Lung microvascular endothelial cell (primary cell): ENCODE measurements at regions not wholly inside any gene's neighbourhood (a gene's known extent, or its start where the extent isn't known, plus 50 kb on each side); places are given as distances from the start of the nearest gene placed in this dataset.

Source experiments
- DNase-seq, 2 donors: peaks; one replicate each; pipeline versions ENCODE4 v3.0.0 to v3.0.0-alpha.2; 2010; ENCODE audit warnings: low read depth in 2 of 2

DNA sequence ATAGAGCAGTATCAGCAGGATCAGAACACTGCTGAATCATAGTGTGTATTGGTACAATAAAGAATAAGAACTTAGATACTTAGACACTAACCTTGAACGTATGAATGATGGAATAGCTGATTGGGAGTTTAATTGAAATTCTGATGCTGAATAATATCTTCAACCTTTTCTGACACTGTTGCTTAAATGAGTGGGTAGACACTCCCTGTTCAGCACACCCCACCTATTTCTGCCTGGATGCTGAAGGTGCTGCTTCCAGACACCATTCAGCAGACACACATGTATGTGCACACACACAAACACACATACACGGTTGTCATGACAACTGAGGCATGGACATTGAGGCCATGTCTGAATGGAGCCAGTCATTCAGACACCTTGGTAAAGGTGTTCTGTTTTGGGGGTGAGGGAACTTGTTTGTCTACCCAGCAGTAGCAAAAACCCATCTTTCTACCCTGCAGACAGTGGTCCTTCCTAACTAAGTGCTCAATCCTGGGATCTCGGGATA is 54.3 kb downstream of the TMEM215 start:
- no peak for DNase-seq

DNA sequence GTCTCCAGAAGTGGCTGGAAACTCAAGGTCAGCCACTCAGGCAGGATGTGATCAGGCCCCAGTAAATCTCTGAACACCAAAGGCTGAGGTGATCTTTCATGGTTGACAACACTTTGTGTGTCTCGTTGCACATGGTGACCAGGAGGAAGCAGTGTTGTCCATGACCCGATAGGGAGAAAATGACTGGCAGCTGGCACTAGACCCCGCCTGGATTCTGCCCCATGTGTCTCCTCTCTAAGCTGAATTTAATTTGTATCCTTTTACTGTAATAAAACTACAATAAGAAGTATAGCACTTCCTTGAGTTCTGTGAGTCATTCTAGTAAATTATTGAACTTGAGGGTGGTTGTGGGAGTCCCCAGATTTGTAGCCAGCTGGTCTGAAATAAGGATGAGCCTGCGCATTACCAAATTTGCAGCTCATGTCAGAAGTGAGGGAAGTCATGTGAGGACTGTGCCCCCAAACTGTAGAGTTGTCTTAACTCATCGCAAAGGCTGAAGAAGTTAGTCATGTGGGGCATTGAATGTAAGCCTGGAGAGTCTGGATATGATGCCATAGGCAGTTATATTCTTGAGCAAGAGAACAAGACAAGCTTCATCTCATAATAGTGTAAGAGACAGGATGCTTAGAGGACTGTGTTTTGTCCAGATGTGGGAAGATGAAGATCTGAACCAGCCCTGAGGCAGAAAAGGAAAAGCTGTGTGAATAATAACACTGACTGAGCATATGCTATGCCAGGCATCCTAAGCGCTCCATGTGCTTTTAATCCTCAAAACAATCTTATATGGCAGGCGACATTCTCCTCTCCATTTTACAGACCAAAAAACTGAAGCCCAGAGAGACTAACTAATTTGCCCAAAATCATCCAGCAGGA is 55.9 kb downstream of the TMEM215 start:
- DNase-seq = no peak

DNA sequence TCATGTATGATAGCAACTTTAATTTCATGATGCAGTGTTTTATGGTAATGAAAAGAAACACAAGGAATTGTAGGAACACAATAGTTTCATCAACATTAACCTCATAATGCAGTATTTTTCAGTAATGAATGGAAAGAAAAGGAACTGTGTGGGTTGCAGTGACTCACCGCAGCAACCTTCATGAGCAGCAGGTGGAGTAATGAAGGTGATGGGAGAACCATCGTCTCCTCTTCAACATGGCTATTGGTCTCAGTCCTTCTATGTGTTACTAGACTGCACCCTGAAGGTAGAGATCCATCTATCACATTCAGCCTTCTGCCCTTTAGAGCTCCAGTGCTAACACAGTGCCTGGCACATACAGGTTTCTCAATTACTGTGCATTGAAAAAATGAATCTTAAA is 58.0 kb downstream of the TMEM215 start:
- no peak for DNase-seq

DNA sequence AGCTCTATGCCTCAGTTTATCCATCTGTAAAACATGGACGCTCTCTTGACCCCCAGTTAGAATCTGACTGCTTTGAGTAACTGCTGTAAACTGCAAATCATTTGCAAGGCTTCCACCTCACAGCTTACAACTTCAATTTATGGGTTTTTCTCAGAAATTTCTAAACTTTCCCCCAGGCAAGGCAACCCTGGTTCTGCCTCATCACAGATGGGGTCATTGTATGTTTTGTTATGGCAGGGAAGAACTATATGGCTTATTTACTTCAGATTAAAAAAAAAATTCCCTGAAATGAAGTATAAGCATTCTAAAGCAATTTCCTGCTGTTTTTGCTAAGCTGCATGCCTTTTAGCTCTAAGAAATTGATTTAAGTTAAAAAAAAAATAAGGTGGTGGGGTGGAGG is 60.0 kb downstream of the TMEM215 start:
- no peak for DNase-seq

- DNase-seq = no peak
Measured at GRCh38 chr9:32844259-32844658, 60.9 kb downstream of the TMEM215 start.

DNA sequence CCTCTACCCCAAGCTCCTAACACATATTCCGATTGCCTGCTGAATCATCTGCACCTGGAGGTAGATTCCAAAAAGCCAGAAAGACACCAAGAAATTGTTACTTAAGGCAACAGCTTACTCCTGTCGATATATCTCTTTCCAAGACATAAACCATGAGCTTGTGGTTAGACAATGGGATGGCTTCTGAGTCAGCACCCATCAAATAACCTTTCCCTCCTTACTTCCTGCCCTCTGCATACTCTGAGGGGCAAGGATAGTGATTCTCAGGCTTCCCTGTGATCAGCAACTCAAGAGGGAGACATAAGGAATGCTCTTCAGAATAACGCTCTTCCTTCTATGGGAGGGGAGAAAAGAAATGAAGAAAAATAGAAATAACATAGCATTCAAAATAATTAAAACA is 70.9 kb downstream of the TMEM215 start:
- no peak for DNase-seq

- no peak for DNase-seq
Measured at GRCh38 chr9:32855752-32856151, 72.4 kb downstream of the TMEM215 start.

GRCh38 chr9:32863291-32863690 is 80.0 kb downstream of the TMEM215 start:
- DNase-seq = no peak

- no peak for DNase-seq
Measured at GRCh38 chr9:32864971-32865370, 81.6 kb downstream of the TMEM215 start.

DNA sequence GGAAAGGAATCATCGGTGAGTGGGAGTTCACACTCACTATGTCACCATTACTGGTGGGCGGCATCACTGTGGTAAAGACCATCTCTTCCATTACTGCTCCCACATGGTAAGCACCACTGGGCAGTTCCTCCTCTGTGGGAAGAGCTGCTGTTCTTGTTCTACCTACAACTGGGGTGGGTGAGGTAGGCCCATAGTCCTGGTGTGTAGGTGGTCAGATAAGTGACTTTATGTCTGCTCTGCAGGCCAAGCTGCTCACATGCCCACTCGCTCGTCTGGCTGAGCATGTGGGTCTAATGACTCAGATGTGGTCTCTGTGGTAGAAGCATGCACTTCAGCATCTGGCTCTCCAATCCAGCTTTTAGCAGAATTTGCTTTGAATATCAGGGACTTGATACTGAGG is 82.9 kb downstream of the TMEM215 start:
- no peak for DNase-seq

DNA sequence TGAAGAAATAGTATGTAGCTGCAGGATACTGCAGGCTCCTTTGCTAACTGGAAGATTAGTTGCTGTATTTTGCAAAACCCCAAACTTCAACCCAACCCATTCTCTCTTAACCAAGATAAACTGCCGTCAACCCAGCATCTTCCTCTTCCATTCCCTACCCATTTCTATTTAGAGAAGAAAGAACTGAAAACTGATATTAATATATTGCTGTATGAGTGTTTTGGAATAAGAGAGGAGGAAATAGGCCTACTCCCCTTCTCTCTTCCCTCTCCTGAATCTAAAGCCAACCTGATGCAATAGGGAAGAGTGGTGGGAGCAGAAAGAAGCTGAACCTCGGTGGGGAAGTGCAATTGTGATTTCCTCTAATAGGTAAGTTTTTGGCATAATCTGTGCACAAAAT is 83.7 kb downstream of the TMEM215 start:
- no peak for DNase-seq

DNA sequence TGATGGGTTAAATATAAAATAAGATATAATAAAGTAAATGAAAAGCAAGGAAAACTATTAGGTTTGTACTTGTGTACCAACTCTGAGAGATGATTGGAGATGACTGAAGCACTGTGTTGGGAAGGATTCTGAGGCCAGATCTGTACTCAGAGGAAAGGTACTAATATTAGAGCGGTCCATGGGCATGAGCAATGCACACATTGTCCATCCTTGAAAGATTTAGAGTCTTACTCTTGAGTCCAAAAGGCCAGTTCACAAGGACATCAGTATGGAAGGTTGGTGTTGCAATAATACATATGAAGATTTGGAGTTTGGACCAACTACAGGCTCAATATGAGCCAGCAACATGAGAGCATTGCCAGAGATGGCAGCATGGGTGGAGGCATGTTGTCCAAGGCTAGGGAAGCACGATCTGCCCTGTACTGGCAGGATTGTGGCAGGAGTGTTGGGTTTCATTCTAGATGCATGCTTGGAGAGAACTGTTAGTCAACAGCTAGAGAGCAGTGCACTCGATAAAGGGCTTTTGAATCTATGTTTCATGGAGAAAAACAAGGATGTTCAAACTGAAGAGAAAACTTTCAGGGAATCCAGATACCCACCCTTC is 84.4 kb downstream of the TMEM215 start:
- no peak for DNase-seq

GRCh38 chr9:32869404-32869803 is 86.1 kb downstream of the TMEM215 start:
- no peak for DNase-seq

GRCh38 chr9:32873131-32873530 is 89.8 kb downstream of the TMEM215 start:
- DNase-seq = no peak

GRCh38 chr9:32873553-32873952 is 90.2 kb downstream of the TMEM215 start:
- DNase-seq = no peak

DNA sequence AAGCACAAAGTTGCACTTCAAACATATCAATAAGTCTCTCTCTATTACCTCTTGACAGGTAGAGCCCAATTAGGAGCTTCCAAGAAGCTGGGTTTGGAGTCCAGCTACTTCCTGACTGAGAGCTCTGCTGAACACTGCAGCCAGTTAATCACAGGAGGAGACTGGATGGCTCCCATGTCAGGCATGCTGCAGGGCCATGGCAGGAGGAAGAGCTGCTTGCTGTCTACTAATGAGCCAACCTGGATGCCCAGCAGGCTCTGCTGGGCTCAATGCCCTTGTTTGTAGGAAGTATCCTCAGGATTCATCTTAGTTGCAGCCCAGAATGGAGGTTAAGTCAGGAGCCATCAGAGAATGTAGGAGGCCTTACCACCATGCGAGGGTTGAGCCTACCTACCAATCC is 91.9 kb downstream of the TMEM215 start:
- DNase-seq = no peak

GRCh38 chr9:32875748-32876147 is 92.4 kb downstream of the TMEM215 start:
- DNase-seq = no peak

DNA sequence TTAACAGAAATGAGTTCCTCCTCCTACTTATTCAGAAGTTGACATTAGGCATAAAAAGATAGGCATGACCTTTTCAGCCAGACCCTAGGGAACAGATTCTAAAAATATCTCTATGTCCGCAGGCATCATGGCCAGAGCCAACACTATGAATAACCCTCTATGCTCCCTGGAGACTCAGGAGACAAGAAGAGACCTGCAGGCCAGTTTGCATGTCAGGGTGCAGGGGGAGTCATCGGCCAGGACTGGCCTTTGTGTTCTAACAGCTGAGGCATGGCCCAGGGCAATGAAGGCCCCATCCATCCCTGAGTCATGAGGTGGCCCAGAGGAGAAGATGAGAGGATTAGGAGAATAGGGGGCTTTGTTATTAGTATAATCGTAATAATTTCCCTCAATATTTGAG is 93.8 kb downstream of the TMEM215 start:
- DNase-seq = no peak

GRCh38 chr9:32877639-32878217 is 94.4 kb downstream of the TMEM215 start:
- no peak for DNase-seq

DNA sequence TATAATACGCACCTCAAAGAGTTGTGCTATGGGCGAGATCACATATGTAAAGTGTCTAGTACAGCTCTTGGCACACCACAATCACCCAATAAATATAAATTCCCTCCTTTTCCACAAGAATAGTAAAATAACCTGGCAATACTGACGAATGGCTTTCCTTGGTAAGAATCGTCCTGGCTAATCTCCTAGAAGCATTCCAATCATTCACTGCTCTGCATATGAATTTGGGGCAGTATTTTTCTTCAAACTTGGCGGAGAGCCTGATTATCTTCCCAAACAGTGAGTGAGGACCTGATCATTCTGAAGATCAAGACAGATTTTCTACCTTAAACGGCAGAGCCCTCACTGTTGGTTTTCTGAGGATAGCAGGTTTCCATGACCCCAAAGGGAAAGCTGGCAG is 96.0 kb downstream of the TMEM215 start:
- DNase-seq = no peak

- DNase-seq = no peak
Measured at GRCh38 chr9:32881948-32882347, 98.6 kb downstream of the TMEM215 start.

- no peak for DNase-seq
Measured at GRCh38 chr9:32882705-32883104, 99.4 kb downstream of the TMEM215 start.

- DNase-seq = no peak
Measured at GRCh38 chr9:32884482-32884881, 101.1 kb downstream of the TMEM215 start.
